ENCODE measurements at regions not wholly inside any gene's neighbourhood (a gene's known extent, or its start where the extent isn't known, plus 50 kb on each side); places are given as distances from the start of the nearest gene placed in this dataset.

DNA sequence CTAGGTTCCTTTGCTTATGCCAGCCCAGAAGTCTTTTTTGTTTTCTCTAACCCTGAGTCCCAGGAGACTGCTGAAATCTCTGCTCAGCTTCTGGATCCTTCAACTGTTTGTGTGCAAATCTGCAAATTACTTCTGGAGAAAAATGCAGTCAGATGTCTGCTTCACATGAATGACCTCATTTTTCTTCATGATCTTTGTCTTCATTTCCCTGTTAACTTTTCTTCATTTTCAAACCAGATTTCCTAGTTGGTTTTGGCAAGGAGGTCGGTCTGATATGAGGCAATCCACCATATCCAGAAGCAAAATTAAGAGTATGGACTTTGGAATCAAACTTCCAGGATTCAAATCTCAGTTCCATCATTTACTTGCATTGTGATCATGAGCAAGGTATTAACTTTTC is 66.8 kb downstream of the ZNF503 start:
- CTCF ChIA-PET, result no interaction called here
- no TSS peak for BruUV-seq (replicated peaks)
- intact Hi-C loops (cut with micrococcal nuclease; ENCODE audit: unreplicated experiment), result no loop called here

GRCh38 chr10:75332081-75332480 is 69.5 kb downstream of the ZNF503 start:
- DNase-seq (ENCODE audit: low read depth, low spot score), result no peak
- Histone ChIP-seq H3K4me3 (ENCODE audit: low read depth in 2 of 2, low read length in 2 of 2) (no peak overlapping the region), H3K36me3 (ENCODE audit: control insufficient read depth, insufficient read depth, low read length) (no peaks in the 10 kb centered on the region), H3K9me3 (ENCODE audit: control insufficient read depth, insufficient read depth, low read depth, low read length) (no peaks in the 10 kb centered on the region), H3K27me3 (ENCODE audit: control insufficient read depth, insufficient read depth, low read length) (peaks cover 7% of the 10 kb centered on the region; the same call in 1 of the 2 replicates), H3K4me1 (ENCODE audit: control insufficient read depth, insufficient read depth, low read length) (no peaks in the 10 kb centered on the region), H3K27ac (ENCODE audit: low read length) (no peak overlapping the region)
- no peak for ATAC-seq
- ChIA-PET CTCF (no interaction called here), POLR2A (no interaction called here)
- TF ChIP-seq POLR2AphosphoS5 (IDR thresholded peaks at IDR 0.05; ENCODE audit: low read depth, low read length), result no peak
- TF ChIP-seq, protein P1, sequence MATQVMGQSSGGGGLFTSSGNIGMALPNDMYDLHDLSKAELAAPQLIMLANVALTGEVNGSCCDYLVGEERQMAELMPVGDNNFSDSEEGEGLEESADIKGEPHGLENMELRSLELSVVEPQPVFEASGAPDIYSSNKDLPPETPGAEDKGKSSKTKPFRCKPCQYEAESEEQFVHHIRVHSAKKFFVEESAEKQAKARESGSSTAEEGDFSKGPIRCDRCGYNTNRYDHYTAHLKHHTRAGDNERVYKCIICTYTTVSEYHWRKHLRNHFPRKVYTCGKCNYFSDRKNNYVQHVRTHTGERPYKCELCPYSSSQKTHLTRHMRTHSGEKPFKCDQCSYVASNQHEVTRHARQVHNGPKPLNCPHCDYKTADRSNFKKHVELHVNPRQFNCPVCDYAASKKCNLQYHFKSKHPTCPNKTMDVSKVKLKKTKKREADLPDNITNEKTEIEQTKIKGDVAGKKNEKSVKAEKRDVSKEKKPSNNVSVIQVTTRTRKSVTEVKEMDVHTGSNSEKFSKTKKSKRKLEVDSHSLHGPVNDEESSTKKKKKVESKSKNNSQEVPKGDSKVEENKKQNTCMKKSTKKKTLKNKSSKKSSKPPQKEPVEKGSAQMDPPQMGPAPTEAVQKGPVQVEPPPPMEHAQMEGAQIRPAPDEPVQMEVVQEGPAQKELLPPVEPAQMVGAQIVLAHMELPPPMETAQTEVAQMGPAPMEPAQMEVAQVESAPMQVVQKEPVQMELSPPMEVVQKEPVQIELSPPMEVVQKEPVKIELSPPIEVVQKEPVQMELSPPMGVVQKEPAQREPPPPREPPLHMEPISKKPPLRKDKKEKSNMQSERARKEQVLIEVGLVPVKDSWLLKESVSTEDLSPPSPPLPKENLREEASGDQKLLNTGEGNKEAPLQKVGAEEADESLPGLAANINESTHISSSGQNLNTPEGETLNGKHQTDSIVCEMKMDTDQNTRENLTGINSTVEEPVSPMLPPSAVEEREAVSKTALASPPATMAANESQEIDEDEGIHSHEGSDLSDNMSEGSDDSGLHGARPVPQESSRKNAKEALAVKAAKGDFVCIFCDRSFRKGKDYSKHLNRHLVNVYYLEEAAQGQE (IDR thresholded peaks at IDR 0.05; ENCODE audit: insufficient read depth in 1 of 2, low read depth in 2 of 2, low read length in 1 of 2), result no peak
- no peak for TF ChIP-seq CTCF (IDR thresholded peaks at IDR 0.05)
- no peak for TF ChIP-seq SIN3A (IDR thresholded peaks at IDR 0.05; ENCODE audit: borderline replicate concordance, insufficient read depth, low read depth, low read length)
- TF ChIP-seq TCF7L2 (IDR thresholded peaks at IDR 0.05; ENCODE audit: low read depth, low read length), result no peak
- BruUV-seq (replicated peaks), result no TSS peak
- intact Hi-C loops (cut with micrococcal nuclease; ENCODE audit: unreplicated experiment), result no loop called here
- in situ Hi-C loops (cut with HindIII; ENCODE audit: low pct_unique_long_range_greater_than_20kb, low sequenced_read_pairs), result no loop called here

More for the DNA sequence above, 66.8 kb downstream of the ZNF503 start:
- POLR2A ChIA-PET, result no interaction called here
- in situ Hi-C loops (cut with HindIII; ENCODE audit: low pct_unique_long_range_greater_than_20kb, low sequenced_read_pairs), result no loop called here
- no peaks in the 10 kb centered on the region for H3K36me3 ChIP-seq (ENCODE audit: control insufficient read depth, insufficient read depth, low read length)
- no peaks in the 10 kb centered on the region for H3K9me3 ChIP-seq (ENCODE audit: control insufficient read depth, insufficient read depth, low read depth, low read length)
- ATAC-seq, result no peak
- no peak overlapping the region for H3K4me3 ChIP-seq (ENCODE audit: low read depth in 2 of 2, low read length in 2 of 2)
- no peak for TF ChIP-seq CTCF (IDR thresholded peaks at IDR 0.05)
- TF ChIP-seq, protein P1 (IDR thresholded peaks at IDR 0.05; ENCODE audit: insufficient read depth in 1 of 2, low read depth in 2 of 2, low read length in 1 of 2), result no peak
- no peak for TF ChIP-seq POLR2AphosphoS5 (IDR thresholded peaks at IDR 0.05; ENCODE audit: low read depth, low read length)
- no peaks in the 10 kb centered on the region for H3K4me1 ChIP-seq (ENCODE audit: control insufficient read depth, insufficient read depth, low read length)
- DNase-seq (ENCODE audit: low read depth, low spot score), result no peak
- peaks cover 14% of the 10 kb centered on the region for H3K27me3 ChIP-seq (ENCODE audit: control insufficient read depth, insufficient read depth, low read length)
- H3K27ac ChIP-seq (ENCODE audit: low read length), result no peak overlapping the region
